GM12874 (cell line): ENCODE measurements at regions not wholly inside any gene's neighbourhood (a gene's known extent, or its start where the extent isn't known, plus 50 kb on each side); places are given as distances from the start of the nearest gene placed in this dataset.

Experiments used
- CTCF ChIP-seq: IDR thresholded peaks from 2 replicates; pipeline ENCODE4 v1.5.1; 2011; ENCODE audit warnings: low read depth, mild to moderate bottlenecking, control low read depth, low read length, moderate library complexity; ENCODE audit not compliant: insufficient read depth

DNA sequence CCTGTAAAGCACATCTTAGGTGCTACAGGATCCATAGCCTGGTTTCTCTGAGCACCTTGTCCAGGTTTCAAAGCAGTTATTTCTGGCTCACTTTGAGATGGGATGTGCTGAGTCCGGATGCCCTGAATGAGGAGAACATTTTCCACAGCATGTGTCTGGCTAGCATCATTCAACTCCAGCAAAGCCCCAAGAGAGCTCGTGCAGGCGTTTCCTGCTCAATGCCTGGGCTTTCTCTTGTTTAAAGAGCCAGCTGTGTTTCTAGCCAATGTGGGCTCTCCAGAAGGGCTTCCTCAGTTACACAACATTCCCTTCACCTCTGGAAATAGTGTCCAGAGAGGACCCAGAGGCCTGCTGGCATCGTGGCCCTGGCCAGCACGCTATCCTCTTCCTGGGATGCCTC lies 411.7 kb downstream of the DMAC1 start:
- TF ChIP-seq CTCF: no peak

DNA sequence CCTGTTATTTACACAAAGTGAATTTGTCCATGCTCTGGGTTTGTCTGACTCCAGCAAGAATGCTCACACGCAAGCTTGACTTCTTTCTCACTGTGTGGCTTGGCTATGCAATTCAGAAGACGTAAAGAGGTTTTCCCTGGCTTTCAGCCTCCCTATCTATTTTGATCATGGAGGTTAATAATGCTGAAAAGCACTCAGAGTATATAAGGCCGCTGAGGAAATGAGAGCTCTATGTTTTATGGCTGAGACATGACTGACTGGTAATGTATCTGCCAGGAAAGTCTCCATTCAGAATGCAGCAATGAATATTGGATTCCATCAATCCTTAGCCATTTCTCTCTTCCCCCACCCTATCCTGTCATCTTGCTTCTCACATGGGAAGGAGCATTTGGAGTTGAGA lies 417.3 kb downstream of the DMAC1 start:
- no peak for TF ChIP-seq CTCF

DNA sequence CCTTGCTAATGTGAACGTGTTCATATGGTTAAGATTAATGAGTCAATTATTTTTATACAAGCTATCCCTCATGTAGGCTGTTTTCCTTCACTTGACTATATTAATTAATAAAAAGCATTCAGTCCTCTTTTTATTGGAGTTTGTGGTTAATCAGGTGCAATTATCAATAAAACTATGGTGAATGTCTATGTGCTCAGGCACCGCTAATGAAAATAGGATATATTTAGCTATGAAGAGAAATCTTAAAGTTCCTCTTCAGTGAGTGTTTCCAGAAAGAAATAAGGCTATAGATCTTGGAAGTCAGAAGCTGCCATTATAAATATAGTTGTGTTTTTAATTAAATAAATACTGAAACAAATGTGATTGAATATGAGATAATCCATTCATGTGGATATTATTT lies 422.1 kb downstream of the DMAC1 start:
- no peak for TF ChIP-seq CTCF

DNA sequence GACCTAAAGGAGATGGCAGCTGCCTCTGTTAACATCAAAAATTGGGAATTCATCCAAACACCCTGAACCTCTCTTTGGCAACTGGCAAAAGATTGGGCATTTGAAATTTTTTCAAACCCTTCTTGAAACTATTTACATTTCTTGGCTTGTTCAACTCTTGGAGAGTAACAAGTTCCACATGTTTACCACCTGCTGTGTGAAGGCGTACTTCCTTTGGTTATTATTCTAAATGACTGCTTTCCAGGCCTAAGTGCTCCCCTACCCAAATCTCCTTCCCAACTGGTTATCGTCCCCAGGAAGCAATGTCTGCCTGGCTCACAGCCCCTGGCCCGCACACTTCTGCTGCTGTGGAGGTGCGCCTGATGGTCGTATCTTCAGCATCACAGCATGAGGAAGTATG lies 422.7 kb downstream of the DMAC1 start:
- no peak for TF ChIP-seq CTCF

DNA sequence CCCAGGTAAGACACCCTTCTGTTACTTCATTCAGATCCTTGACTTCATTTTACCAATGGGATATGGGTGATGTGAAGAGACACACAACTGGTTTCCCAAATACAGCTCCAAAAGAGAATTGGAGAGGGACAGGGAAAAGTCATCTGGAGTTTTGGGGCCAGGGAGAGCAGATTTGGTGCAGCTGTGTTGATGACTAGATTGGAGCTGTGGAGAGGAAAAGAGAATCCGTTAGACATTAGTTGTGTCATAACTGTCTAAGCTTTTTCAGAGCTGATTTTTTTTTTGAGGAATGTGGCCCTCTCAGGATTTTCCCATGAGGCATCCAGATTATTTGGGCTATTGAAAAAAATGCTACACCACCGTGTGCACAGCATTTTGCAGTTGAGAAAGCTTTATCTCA lies 423.4 kb downstream of the DMAC1 start:
- no peak for TF ChIP-seq CTCF

DNA sequence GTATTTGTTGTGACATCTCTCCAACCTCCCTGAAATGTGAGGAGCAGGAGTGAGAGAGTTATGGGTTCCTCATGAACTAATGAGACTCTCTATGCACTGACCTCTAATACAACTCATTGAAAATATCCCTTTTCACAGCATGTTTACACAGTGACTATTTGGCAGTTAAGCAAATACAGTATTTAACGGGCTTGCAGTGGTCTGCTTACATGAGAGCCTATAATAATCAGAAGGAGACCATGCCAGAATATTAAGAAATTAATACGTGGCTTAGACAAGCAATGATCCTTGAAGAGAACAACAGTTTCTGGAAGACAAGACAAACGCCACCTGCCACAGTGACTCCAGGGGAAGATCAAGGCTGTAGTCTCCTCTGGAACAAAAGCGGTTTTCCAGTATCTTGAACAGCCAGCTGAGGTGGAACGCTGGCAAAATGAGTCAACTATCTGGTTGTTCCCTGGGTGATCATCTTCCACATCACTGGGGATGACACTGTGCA lies 424.5 kb downstream of the DMAC1 start:
- TF ChIP-seq CTCF: no peak

DNA sequence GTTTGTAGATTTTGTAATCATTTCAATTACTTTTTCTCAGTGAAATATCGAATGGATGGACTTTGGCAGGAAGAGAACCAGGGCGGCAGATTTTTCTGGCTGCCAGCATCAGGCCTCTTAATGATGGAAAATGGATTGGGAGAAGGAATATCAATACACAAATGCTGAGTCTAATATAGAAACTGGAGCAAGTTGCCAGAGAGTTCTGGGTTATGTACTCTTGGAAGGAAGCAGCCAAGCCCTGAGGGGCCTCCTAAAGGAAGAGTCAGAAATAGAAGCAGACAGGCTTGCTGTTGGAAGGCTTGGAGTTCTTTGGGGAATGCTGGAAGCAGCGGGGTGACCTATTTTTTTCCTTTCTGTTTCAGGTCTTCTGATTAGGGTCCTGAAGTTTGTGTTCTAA lies 428.6 kb downstream of the DMAC1 start:
- no peak for TF ChIP-seq CTCF

DNA sequence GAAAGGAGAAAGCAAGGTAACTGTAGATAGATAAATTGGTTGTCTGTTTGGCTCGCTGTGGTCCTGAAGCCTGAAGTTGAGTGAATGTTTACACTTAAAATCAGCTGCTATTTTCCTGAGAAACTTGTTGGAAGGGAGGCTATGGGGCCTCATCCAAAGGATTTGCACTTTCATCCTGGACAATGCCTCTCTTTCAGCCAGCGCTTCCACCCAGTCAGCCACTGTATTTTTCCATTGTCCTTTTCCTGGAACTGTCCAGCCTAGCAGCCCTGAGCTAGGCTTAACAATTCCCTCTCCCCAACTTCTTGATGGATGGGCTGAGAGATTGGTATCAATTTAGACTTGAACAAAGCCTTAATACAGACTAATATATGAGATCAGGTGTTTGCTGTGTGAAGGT lies 429.2 kb downstream of the DMAC1 start:
- TF ChIP-seq CTCF: no peak
